T-helper 9 cell (primary cell): ENCODE measurements at regions not wholly inside any gene's neighbourhood (a gene's known extent, or its start where the extent isn't known, plus 50 kb on each side); places are given as distances from the start of the nearest gene placed in this dataset.

Source experiments
- DNase-seq: peaks from one replicate; pipeline ENCODE4 v3.0.0-alpha.2; 2020

GRCh38 chr9:80401243-80401642, 829.5 kb downstream of the TLE4 start:
- no peak for DNase-seq

GRCh38 chr9:80400624-80401230, 829.0 kb downstream of the TLE4 start:
- no peak for DNase-seq

GRCh38 chr9:80399606-80400005, 827.8 kb downstream of the TLE4 start:
- DNase-seq: no peak

DNA sequence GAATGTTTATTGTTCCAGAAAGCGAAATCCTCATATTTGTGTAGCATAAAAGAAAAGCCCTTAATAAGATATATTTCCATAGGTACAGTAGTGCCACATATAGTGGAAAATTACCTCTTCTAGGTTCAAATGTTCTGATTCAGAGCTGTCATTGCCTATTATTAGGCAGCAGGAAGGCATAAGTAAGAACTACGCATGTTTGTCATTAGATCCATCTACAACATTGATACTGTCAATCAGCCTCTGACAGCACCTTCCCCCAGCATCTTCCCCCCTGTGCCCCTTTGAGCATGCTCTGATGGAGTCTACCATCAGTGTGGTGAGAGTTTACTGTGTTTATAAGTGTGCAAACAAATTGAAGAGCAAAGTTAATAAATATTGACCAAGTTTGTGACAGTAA, 816.1 kb downstream of the TLE4 start:
- no peak for DNase-seq

DNA sequence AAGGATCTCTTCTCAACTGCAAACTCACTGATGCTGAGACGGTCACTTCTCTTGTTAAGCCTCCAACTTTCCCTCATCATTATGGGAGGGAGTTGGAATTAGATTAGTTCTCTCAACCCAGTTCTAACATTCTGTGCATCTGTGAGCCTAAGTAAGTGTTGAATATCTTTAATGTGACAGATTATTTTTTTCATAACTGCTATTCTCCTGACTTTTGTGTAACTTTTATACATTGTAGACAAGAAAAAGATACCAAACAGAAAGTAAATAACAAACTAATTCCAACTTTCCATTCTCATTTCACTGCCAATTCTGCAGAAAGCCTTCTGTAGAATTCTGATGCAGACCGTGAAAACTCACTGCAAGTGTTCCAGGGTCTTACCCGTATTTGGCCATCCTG, 813.5 kb downstream of the TLE4 start:
- no peak for DNase-seq

GRCh38 chr9:80383331-80383730, 811.6 kb downstream of the TLE4 start:
- no peak for DNase-seq

DNA sequence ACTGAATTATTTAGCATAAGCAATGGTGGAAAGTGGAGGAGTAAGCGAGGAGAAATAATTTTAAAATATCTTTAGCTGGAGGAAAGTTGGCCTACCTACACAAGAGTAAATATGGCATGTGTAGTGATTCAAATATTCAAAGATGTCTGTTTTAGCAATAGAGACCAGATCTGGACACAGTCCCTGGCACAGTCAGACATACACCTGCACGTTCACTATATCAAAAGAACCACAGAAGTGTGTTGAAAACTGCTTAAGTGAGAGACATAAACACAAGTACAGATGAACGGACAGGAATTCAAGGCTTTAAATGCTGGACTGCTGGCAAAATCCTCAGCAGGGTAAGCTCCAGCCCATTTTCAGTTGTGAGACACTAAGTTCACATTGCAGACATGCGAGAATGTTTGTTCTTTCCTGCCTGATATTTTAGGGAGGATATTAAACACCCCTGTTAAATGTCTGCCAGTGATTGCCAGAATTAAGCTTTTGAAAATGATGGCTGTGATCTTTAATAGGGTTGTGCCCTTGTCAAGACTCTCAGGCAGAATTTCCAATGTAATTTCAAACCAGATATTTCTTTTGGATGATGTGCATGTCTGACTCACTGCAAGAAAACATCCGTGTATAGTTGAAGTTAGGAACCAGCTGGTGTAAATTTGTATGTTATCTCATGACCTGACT, 810.6 kb downstream of the TLE4 start:
- DNase-seq: no peak

- DNase-seq: no peak
These were observed 808.5 kb downstream of the TLE4 start for GRCh38 chr9:80380301-80380700.

DNA sequence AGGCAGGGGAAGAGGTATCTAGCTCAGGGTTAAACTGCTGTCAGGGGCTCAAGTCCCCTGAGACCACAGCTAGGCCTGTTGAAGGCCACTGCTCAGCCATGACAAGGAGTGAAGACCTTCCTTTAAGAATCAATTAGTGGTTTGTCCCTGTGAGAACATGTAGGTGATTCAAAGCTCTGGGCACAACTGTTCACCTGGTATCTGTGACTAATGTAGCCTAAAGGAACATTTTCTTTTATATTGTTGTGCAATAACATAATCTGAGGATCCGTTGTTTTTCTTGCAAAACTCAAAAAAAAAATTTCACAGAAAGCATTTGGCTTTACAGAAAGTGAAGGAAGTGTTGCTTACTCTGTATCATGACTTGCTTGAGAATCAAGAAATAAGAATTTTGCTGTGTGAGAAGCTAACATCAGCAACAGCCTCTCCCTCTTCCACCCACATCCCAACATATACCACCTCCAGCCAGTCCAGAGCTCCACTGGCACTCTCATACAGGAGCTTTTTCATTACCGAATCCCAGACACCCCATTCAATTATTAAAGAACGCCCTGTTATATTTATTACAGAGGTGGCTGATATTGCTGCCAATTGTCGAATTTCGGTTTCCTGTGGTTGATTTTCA, 807.0 kb downstream of the TLE4 start:
- DNase-seq: no peak

GRCh38 chr9:80376180-80376579, 804.4 kb downstream of the TLE4 start:
- DNase-seq: no peak

- no peak for DNase-seq
These were observed 803.7 kb downstream of the TLE4 start for GRCh38 chr9:80375477-80375876.

DNA sequence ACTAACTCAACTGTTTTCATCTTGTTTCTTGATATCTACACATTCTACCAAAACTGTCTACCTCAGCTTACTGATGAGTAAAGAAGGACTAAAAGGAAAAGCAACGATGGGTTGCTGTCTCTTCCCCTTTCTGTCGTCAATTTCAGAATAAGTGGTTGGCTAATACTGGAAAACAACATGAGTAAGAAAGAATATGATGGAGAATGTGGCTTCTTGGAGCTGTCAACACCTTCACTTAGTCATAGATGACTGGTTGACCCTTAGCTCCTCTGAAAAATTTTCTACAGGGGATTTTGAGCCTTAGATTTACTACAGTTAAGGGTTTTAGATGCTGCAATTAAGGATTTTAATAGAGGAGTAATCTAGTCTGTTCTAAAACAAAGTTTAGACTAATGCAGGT, 797.9 kb downstream of the TLE4 start:
- DNase-seq: no peak

GRCh38 chr9:80366626-80367025, 794.9 kb downstream of the TLE4 start:
- DNase-seq: no peak

GRCh38 chr9:80359941-80360881, 788.4 kb downstream of the TLE4 start:
- no peak for DNase-seq

DNA sequence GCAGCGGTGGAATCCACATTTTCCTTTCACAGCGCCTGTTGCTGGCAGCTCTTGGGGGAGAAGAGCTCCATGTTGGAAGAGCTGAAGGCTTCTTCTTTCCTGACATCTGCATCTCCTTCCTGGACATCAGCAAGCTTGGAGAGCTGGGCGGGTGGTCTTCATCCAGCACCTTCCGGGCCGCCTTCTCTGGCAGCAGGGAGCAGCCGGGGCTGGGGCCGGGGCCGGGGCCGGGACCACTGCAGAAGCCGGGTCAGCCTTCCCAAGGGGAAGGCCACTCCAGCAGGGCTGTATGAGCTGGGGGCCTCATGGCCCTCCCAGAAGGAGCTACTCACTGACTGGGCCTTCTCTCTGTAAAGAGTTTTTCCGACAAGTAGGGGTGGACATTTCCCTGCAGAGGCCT, 787.5 kb downstream of the TLE4 start:
- DNase-seq: no peak

- no peak for DNase-seq
These were observed 781.2 kb downstream of the TLE4 start for GRCh38 chr9:80352967-80353366.

DNA sequence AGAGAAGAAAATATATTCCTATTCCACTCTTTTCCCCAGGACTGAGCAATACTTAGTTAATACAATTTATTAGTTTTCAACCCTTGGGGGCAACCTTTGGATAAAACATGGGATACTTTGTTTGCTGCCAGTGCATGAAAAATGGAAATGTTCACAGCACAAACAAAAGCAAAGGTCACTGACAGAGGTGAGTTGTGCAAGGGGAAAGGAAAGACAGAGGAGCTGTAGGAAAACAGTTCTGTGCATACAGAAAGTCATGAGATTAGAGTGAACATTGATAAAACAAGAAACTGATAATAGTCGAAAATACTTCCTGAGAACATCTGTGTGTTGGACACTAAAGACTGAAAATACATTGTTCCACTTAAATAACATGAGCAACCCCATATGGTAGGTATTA, 779.8 kb downstream of the TLE4 start:
- no peak for DNase-seq

DNA sequence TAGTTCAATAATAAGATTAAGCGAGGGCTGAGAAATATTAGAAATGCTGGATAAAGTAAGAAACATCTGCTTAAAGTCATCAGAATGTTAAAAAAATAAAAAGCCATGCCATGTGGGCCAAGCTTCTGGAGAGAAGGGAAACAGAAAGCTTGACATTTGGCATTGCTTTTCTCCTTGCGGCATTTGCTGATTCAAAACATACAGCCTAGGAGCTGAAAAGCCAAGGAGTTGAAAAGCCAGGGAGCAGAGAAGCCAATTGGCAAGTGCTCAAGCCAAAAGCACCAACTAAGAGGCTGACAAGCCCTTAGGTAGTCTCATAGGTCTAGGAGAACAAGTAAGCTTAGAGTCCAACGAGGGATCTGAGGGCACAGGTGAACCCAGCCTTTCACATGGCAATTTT, 754.3 kb downstream of the TLE4 start:
- no peak for DNase-seq

DNA sequence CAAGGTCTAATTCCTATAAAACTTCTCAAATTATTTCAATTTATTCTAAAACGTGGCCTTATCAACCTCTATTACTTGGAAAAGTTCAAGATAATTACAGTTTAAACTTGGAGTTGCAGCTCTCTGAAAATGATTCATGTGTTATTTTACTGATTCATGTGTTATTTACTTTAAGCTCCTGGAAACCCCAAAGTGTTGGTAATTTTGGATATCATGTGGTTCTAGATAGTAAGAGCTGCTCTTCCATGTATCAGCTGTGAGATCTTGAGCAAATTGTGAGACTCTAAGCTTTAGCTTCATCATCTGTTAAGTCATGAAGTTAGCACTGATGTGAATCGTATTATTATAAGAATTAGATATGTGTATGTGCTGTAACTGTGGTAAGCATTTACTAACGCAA, 749.2 kb downstream of the TLE4 start:
- DNase-seq: no peak

DNA sequence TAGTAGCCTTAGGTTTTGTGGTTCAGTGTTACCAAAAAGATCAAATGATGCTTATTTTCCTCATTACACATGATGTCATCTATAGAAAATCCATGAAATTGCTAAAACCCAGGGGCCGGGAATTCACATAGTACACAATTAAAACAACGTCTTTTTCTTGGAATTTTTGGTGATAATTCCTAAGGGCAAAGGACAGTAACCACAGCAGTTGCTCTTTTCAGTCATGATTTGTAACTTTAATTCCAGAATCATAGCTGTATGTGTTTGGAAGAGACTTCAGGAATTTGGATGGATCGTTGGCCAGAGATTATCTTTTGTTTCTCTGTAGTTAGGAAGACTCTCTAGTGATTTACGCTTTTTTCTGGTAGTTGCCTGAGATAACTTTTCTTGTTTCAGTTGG, 748.7 kb downstream of the TLE4 start:
- DNase-seq: no peak

DNA sequence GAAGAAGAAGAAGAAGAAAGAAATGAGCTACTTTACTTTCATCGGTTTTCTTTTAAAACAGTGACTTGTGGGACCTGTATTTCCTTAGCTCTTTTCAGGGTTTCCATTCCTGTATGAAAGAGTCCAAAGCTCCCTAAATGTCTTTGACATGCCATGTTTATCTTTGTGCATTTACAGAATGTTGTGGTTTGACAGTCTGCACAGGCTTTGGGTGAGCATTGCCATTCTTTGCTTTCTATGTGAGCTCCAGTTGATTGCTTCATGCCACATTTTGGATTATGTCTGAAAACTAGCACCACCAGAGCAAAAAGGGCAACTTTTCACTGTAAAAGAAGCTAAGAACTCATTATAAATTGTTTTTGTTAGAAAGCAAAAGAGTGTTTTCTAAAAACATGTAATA, 733.4 kb downstream of the TLE4 start:
- no peak for DNase-seq

DNA sequence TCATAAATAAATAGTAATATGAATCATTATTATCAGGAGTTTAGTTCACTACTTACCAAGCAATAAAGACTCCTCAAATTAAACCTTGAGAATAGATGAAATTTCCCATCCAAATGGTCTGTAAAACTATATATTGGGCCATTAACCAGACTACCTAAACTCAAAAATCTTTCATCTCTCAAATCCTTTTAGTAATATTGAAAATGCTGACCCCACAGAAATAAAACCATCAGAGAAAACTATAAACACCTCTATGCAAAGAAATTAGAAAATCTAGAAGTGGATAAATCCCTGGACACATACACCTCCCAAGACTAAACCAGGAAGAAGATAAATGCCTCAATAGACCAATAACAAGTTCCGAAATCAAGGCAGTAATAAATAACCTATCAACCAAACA, 723.2 kb downstream of the TLE4 start:
- DNase-seq: no peak

DNA sequence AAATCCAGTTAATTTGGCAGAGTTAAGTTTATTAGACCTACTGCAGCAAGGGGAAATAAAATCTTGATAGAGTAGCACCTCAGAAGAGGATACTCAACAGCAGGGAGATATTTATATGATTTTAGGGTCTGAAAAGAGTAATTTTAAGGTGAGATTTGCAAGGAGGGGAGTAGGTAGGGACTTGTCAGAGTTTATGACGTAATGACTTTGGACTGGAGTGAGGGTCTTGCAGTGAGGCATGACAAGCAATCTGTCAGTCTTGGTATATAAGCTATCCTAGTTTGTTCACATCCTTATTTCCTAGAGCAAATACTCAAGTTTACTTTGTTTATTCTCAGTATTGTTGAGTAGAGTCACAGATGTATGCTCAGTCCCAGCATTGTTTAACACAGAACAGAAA, 722.6 kb downstream of the TLE4 start:
- no peak for DNase-seq
